CD4-positive, CD25-positive, alpha-beta regulatory T cell (primary cell): ENCODE measurements at regions not wholly inside any gene's neighbourhood (a gene's known extent, or its start where the extent isn't known, plus 50 kb on each side); places are given as distances from the start of the nearest gene placed in this dataset.

Source experiments
- ATAC-seq, 2 donors: fragments of 150-1000 bp; cut with Tn5 transposase; one replicate each; pipeline ENCODE4 v1.10.0; 2021; ENCODE audit warnings: low read depth in 2 of 2, moderate number of reproducible peaks in 2 of 2, moderate library complexity in 1 of 2
- DNase-seq, 3 donors: peaks; one replicate each; pipeline versions ENCODE4 v3.0.0 to v3.0.0-alpha.2; 2012 to 2022; ENCODE audit warnings: mixed read lengths in 1 of 3
- H3K27ac ChIP-seq: one replicate; pipeline ENCODE4 v1.7.0; 2013; ENCODE audit warnings: mild to moderate bottlenecking, low read length; ENCODE audit not compliant: insufficient read depth, poor library complexity, severe bottlenecking
- H3K27me3 ChIP-seq: one replicate; pipeline ENCODE4 v1.7.0; 2013; ENCODE audit warnings: low read length; ENCODE audit not compliant: control insufficient read depth, insufficient read depth
- H3K36me3 ChIP-seq: one replicate; pipeline ENCODE4 v1.7.0; 2013; ENCODE audit warnings: mild to moderate bottlenecking, low read length, moderate library complexity; ENCODE audit not compliant: control insufficient read depth, insufficient read depth
- H3K4me1 ChIP-seq: 2 replicates; pipeline ENCODE4 v1.7.0; 2013; ENCODE audit warnings: mild to moderate bottlenecking, low read length; ENCODE audit not compliant: insufficient read depth, control insufficient read depth, poor library complexity, severe bottlenecking
- H3K4me3 ChIP-seq: one replicate; pipeline ENCODE4 v1.7.0; 2013; ENCODE audit warnings: low read depth, mild to moderate bottlenecking, low read length, moderate library complexity
- H3K9me3 ChIP-seq, 2 experiments: 1 replicate in 1 of 2; 2 replicates in 1 of 2; pipeline ENCODE4 v1.7.0; 2013; ENCODE audit warnings: low read length in 2 of 2, mild to moderate bottlenecking in 1 of 2, moderate library complexity in 1 of 2; ENCODE audit not compliant: control insufficient read depth in 2 of 2
- H3K27ac Mint-ChIP-seq, 3 donors: one replicate each; pipeline ENCODE4 v1.8.0; 2020 to 2022; ENCODE audit warnings: mild to moderate bottlenecking in 3 of 3, mixed read lengths in 3 of 3, moderate library complexity in 2 of 3
- H3K27me3 Mint-ChIP-seq: one replicate; pipeline ENCODE4 v1.8.0; 2022; ENCODE audit warnings: mild to moderate bottlenecking, mixed read lengths
- H3K36me3 Mint-ChIP-seq: one replicate; pipeline ENCODE4 v1.8.0; 2020; ENCODE audit warnings: mixed read lengths
- H3K4me1 Mint-ChIP-seq, 4 donors: one replicate each; pipeline ENCODE4 v1.8.0; 2020 to 2022; ENCODE audit warnings: mixed read lengths in 4 of 4, mild to moderate bottlenecking in 1 of 4
- H3K4me3 Mint-ChIP-seq, 4 donors: one replicate each; pipeline ENCODE4 v1.8.0; 2020 to 2022; ENCODE audit warnings: mild to moderate bottlenecking in 4 of 4, mixed read lengths in 4 of 4, moderate library complexity in 3 of 4
- H3K9me3 Mint-ChIP-seq, 7 donors: one replicate each; pipeline ENCODE4 v1.8.0; 2020 to 2022; ENCODE audit warnings: mixed read lengths in 7 of 7, mild to moderate bottlenecking in 3 of 7, moderate library complexity in 2 of 7

GRCh38 chr18:50444539-50444938 lies 69.7 kb downstream of the SKA1 start:
- no peaks in the 10 kb centered on the region for H3K4me1 ChIP-seq
- H3K27me3 Mint-ChIP-seq: peaks cover 7% of the 10 kb centered on the region
- no peak overlapping the region for H3K4me3 Mint-ChIP-seq
- H3K36me3 ChIP-seq: no peaks in the 10 kb centered on the region
- H3K27me3 ChIP-seq: peaks cover 2% of the 10 kb centered on the region
- no peaks in the 10 kb centered on the region for H3K36me3 Mint-ChIP-seq
- H3K4me3 ChIP-seq: no peak overlapping the region
- H3K9me3 Mint-ChIP-seq: peaks cover 0 to 8% (median 6%) of the 10 kb centered on the region in 7 donors
- H3K9me3 ChIP-seq: peaks cover 0 to 5% of the 10 kb centered on the region in 2 experiments
- ATAC-seq (no peak), DNase-seq (no peak)
- H3K4me1 Mint-ChIP-seq: no peaks in the 10 kb centered on the region
- no peak overlapping the region for H3K27ac ChIP-seq
- H3K27ac Mint-ChIP-seq: no peak overlapping the region

DNA sequence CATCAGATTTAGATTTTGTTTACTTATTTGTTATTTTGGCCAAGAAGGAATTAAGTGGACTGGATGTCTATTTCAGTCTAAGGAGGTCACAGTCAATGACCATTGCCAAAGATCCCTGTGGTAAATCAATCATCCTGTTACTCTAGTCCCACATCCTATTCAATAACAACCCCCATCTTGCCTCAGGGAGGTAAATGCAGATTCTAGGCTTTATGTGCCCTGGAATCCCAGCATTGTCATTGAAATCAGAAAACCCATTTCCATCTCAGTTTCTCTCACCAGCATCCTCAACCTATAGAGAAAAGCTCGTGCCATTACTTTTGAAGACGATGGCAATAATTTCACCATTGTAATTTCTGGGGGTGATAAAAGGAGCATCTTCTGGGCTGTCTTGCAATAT lies 71.8 kb downstream of the SKA1 start:
- Mint-ChIP-seq H3K4me3 (no peak overlapping the region), H3K27me3 (peaks cover 7% of the 10 kb centered on the region), H3K27ac (no peak overlapping the region), H3K4me1 (no peaks in the 10 kb centered on the region), H3K9me3 (peaks cover 0 to 8% (median 6%) of the 10 kb centered on the region in 7 donors), H3K36me3 (no peaks in the 10 kb centered on the region)
- no peak for ATAC-seq
- H3K4me3 ChIP-seq: no peak overlapping the region
- no peaks in the 10 kb centered on the region for H3K36me3 ChIP-seq
- no peak overlapping the region for H3K27ac ChIP-seq
- peaks cover 0 to 5% of the 10 kb centered on the region in 2 experiments for H3K9me3 ChIP-seq
- DNase-seq: no peak
- H3K4me1 ChIP-seq: no peaks in the 10 kb centered on the region
- no peaks in the 10 kb centered on the region for H3K27me3 ChIP-seq

DNA sequence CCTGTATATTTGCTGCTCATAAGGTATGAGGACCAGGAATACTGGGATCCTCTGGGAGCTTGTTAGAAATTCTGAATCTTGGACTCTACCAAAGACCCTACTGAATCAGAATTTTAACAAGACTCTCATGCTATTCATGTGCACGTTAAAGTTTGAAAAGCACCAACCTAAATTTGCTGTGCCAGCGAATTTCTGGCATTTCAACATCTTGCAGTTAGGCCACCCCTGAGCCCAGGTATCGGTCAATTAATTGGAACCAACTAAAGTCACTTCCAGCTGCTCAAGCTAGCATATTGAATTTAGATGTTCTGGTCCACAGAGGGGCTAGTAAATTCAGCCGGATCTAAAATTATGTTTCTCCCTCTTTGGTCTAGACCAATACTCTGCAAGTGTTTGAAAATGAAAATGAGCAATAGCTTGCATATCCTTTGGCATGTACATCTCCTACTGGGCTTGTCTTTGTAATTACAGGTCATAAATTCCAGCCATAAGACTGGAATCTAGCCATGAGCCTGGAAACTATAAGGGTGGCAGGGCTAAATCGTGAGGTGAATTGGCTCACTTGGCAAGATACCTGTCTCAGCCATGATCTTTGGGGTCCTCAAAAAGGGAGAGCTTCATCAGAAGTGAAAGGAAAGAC lies 72.4 kb downstream of the SKA1 start:
- ATAC-seq: no peak
- Histone ChIP-seq H3K27ac (no peak overlapping the region), H3K4me3 (no peak overlapping the region), H3K36me3 (no peaks in the 10 kb centered on the region), H3K4me1 (no peaks in the 10 kb centered on the region), H3K9me3 (peaks cover 0 to 5% of the 10 kb centered on the region in 2 experiments), H3K27me3 (no peaks in the 10 kb centered on the region)
- Mint-ChIP-seq H3K4me3 (no peak overlapping the region), H3K27me3 (peaks cover 7% of the 10 kb centered on the region), H3K9me3 (peaks cover 0 to 8% (median 6%) of the 10 kb centered on the region in 7 donors), H3K27ac (no peak overlapping the region), H3K36me3 (no peaks in the 10 kb centered on the region), H3K4me1 (no peaks in the 10 kb centered on the region)
- no peak for DNase-seq

- Histone ChIP-seq H3K9me3 (peaks cover 0 to 5% of the 10 kb centered on the region in 2 experiments), H3K4me3 (no peak overlapping the region), H3K27ac (no peak overlapping the region), H3K27me3 (no peaks in the 10 kb centered on the region), H3K36me3 (no peaks in the 10 kb centered on the region), H3K4me1 (no peaks in the 10 kb centered on the region)
- ATAC-seq: no peak
- no peak for DNase-seq
- no peak overlapping the region for H3K4me3 Mint-ChIP-seq
- H3K27me3 Mint-ChIP-seq: peaks cover 7% of the 10 kb centered on the region
- H3K9me3 Mint-ChIP-seq: peaks cover 0 to 8% (median 6%) of the 10 kb centered on the region in 7 donors
- H3K36me3 Mint-ChIP-seq: no peaks in the 10 kb centered on the region
- no peaks in the 10 kb centered on the region for H3K4me1 Mint-ChIP-seq
- H3K27ac Mint-ChIP-seq: no peak overlapping the region
Measured at GRCh38 chr18:50447952-50448351, 73.1 kb downstream of the SKA1 start.

GRCh38 chr18:50451100-50451842 lies 76.4 kb downstream of the SKA1 start:
- DNase-seq (no peak), ATAC-seq (no peak)
- H3K27ac Mint-ChIP-seq: no peak overlapping the region
- no peaks in the 10 kb centered on the region for H3K36me3 Mint-ChIP-seq
- H3K27ac ChIP-seq: no peak overlapping the region
- H3K4me3 Mint-ChIP-seq: no peak overlapping the region
- peaks cover 4% of the 10 kb centered on the region for H3K27me3 Mint-ChIP-seq
- H3K9me3 Mint-ChIP-seq: peaks cover 0 to 5% (median 0%) of the 10 kb centered on the region in 7 donors
- no peaks in the 10 kb centered on the region for H3K36me3 ChIP-seq
- no peak overlapping the region for H3K4me3 ChIP-seq
- no peaks in the 10 kb centered on the region for H3K27me3 ChIP-seq
- H3K4me1 ChIP-seq: no peaks in the 10 kb centered on the region
- peaks cover 0 to 2% (median 0%) of the 10 kb centered on the region in 4 donors for H3K4me1 Mint-ChIP-seq
- H3K9me3 ChIP-seq: no peaks in the 10 kb centered on the region

DNA sequence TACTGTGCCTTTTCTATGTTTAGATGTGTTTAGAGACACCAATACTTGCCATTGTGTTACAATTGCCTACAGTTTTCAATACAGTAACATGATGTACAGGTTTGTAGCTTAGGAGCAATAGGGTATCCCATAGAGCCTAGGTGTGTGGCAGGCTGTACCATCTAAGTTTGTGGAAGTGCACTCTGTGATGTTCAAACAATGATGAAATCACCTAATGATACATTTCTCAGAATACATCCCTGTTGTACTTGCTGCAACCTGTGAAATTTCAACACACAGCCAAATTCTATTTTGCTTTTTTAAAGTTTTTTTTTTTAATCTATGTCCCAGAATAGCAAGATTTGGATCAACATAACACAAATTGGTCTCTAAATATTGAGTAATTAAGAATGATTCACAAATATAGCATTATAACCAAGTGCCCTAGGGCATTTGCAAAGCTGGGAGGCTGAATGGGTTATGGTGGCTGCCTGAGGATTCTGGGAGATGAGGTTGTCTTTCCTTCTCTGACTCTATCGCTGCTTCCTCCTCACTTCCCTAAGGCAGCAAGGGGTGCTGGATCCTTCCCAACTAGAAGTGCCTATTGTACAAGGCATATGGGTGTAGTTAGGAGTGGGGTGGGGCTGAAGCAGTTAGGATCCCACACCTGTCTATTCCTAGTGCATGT lies 78.3 kb downstream of the SKA1 start:
- Mint-ChIP-seq H3K27ac (no peak overlapping the region), H3K36me3 (no peaks in the 10 kb centered on the region), H3K4me3 (no peak overlapping the region), H3K9me3 (peaks cover 0 to 4% (median 0%) of the 10 kb centered on the region in 7 donors), H3K4me1 (peaks cover 0 to 2% (median 0%) of the 10 kb centered on the region in 4 donors), H3K27me3 (peaks cover 5% of the 10 kb centered on the region)
- no peaks in the 10 kb centered on the region for H3K4me1 ChIP-seq
- H3K27me3 ChIP-seq: no peaks in the 10 kb centered on the region
- H3K27ac ChIP-seq: no peak overlapping the region
- H3K9me3 ChIP-seq: no peaks in the 10 kb centered on the region
- no peak overlapping the region for H3K4me3 ChIP-seq
- DNase-seq (no peak), ATAC-seq (no peak)
- H3K36me3 ChIP-seq: no peaks in the 10 kb centered on the region

- no peak for DNase-seq
- Histone ChIP-seq H3K27me3 (no peaks in the 10 kb centered on the region), H3K9me3 (no peaks in the 10 kb centered on the region), H3K4me3 (no peak overlapping the region), H3K4me1 (no peaks in the 10 kb centered on the region), H3K27ac (no peak overlapping the region), H3K36me3 (no peaks in the 10 kb centered on the region)
- Mint-ChIP-seq H3K27ac (no peak overlapping the region), H3K4me1 (peaks cover 0 to 2% (median 0%) of the 10 kb centered on the region in 4 donors), H3K36me3 (no peaks in the 10 kb centered on the region), H3K4me3 (no peak overlapping the region), H3K27me3 (peaks cover 5% of the 10 kb centered on the region), H3K9me3 (peaks cover 0 to 4% (median 0%) of the 10 kb centered on the region in 7 donors)
- no peak for ATAC-seq
Measured at GRCh38 chr18:50453732-50454131, 78.9 kb downstream of the SKA1 start.
